Gastroesophageal sphincter (tissue), 3 donors: ENCODE measurements at regions not wholly inside any gene's neighbourhood (a gene's known extent, or its start where the extent isn't known, plus 50 kb on each side); places are given as distances from the start of the nearest gene placed in this dataset.

Source experiments
- CTCF ChIP-seq, 4 experiments: fragments of 200-600 bp in 2 of 4; fragments of 450-650 bp in 2 of 4; sonication (generic) in 1 of 4; IDR thresholded peaks; one replicate each; pipeline ENCODE4 v1.5.1; 2017 to 2019; ENCODE audit warnings: antibody characterized with exemption in 4 of 4, mild to moderate bottlenecking in 2 of 4, moderate library complexity in 2 of 4
- EP300 ChIP-seq: sonication (generic); formaldehyde crosslinking; IDR thresholded peaks from one replicate; pipeline ENCODE4 v1.6.1; 2017; ENCODE audit warnings: antibody characterized with exemption, mild to moderate bottlenecking
- POLR2A ChIP-seq, 2 donors: fragments of 450-650 bp; IDR thresholded peaks; one replicate each; pipeline ENCODE4 v1.6.1; 2017; ENCODE audit warnings: antibody characterized with exemption in 2 of 2, mild to moderate bottlenecking in 2 of 2, moderate library complexity in 1 of 2
- POLR2AphosphoS5 ChIP-seq: sonication (generic); formaldehyde crosslinking; IDR thresholded peaks from one replicate; pipeline ENCODE4 v1.6.1; 2017; ENCODE audit warnings: antibody characterized with exemption

GRCh38 chr6:78709021-78709420, 158.3 kb upstream of the IRAK1BP1 start:
- no peak for TF ChIP-seq POLR2AphosphoS5
- TF ChIP-seq CTCF (IDR thresholded peaks at IDR 0.05): no peak
- TF ChIP-seq POLR2A (IDR thresholded peaks at IDR 0.05): no peak
- TF ChIP-seq EP300: no peak
